Tibial artery (tissue), 4 donors: ENCODE measurements at regions not wholly inside any gene's neighbourhood (a gene's known extent, or its start where the extent isn't known, plus 50 kb on each side); places are given as distances from the start of the nearest gene placed in this dataset.

Source experiments
- DNase-seq, 2 donors: peaks; one replicate each; pipeline ENCODE4 v3.0.0-alpha.2; 2019
- H3K27ac ChIP-seq, 2 donors: fragments of 200-600 bp; sonication (generic) in 1 of 2; 1 replicate in 1 of 2; 2 replicates in 1 of 2; pipeline ENCODE4 v1.5.1; 2018 to 2019; ENCODE audit warnings: mild to moderate bottlenecking in 1 of 2
- H3K27me3 ChIP-seq, 2 donors: fragments of 200-600 bp; sonication (generic) in 1 of 2; one replicate each; pipeline versions ENCODE4 v1.5.1 to v1.6.0; 2016 to 2019
- H3K36me3 ChIP-seq, 3 donors: fragments of 200-600 bp; sonication (generic) in 2 of 3; one replicate each; pipeline ENCODE4 v1.5.1; 2016 to 2019; ENCODE audit warnings: mild to moderate bottlenecking in 2 of 3
- H3K4me1 ChIP-seq, 4 donors: fragments of 200-600 bp; sonication (generic) in 2 of 4; 1 replicate in 3 of 4; 2 replicates in 1 of 4; pipeline ENCODE4 v1.5.1; 2016 to 2019
- H3K4me3 ChIP-seq, 2 donors: fragments of 200-600 bp; sonication (generic) in 1 of 2; 1 replicate in 1 of 2; 2 replicates in 1 of 2; pipeline ENCODE4 v1.5.1; 2018 to 2019; ENCODE audit warnings: mild to moderate bottlenecking in 2 of 2
- H3K9me3 ChIP-seq, 3 donors: fragments of 200-600 bp; sonication (generic) in 1 of 3; one replicate each; pipeline ENCODE4 v1.5.1; 2016 to 2019
- CTCF ChIP-seq, 2 experiments: fragments of 200-600 bp in 1 of 2; fragments of 450-650 bp in 1 of 2; IDR thresholded peaks; one replicate each; pipeline ENCODE4 v1.5.1; 2017 to 2019; ENCODE audit warnings: antibody characterized with exemption in 2 of 2, mild to moderate bottlenecking in 1 of 2, moderate library complexity in 1 of 2
- intact Hi-C: fragments of 100-400 bp; cut with DNase I; formaldehyde crosslinking; loops from one replicate; pipeline ENCODE4 v1.15.0; 2023; ENCODE audit warnings: low total_unique reads

- DNase-seq, result no peak
- H3K4me1 ChIP-seq, result no peaks in the 10 kb centered on the region
- no peak overlapping the region for H3K4me3 ChIP-seq
- no peak for TF ChIP-seq CTCF (IDR thresholded peaks at IDR 0.05)
- H3K27ac ChIP-seq, result no peak overlapping the region
- H3K27me3 ChIP-seq, result no peaks in the 10 kb centered on the region
- no peaks in the 10 kb centered on the region for H3K9me3 ChIP-seq
- H3K36me3 ChIP-seq, result no peaks in the 10 kb centered on the region
- intact Hi-C loops, result no loop called here
Measured at GRCh38 chr12:42799966-42800365, 210.4 kb upstream of the PRICKLE1 start.

GRCh38 chr12:42798811-42799438, 209.4 kb upstream of the PRICKLE1 start:
- Histone ChIP-seq H3K27ac (no peak overlapping the region), H3K27me3 (no peaks in the 10 kb centered on the region), H3K4me1 (no peaks in the 10 kb centered on the region), H3K36me3 (no peaks in the 10 kb centered on the region), H3K9me3 (no peaks in the 10 kb centered on the region), H3K4me3 (no peak overlapping the region)
- no peak for TF ChIP-seq CTCF (IDR thresholded peaks at IDR 0.05)
- intact Hi-C loops, result no loop called here
- no peak for DNase-seq

- DNase-seq, result no peak
- intact Hi-C loops, result no loop called here
- Histone ChIP-seq H3K4me1 (no peaks in the 10 kb centered on the region), H3K4me3 (no peak overlapping the region), H3K36me3 (no peaks in the 10 kb centered on the region), H3K27me3 (no peaks in the 10 kb centered on the region), H3K9me3 (no peaks in the 10 kb centered on the region), H3K27ac (no peak overlapping the region)
- no peak for TF ChIP-seq CTCF (IDR thresholded peaks at IDR 0.05)
Measured at GRCh38 chr12:42794806-42795205, 205.3 kb upstream of the PRICKLE1 start.

GRCh38 chr12:42793166-42793565, 203.6 kb upstream of the PRICKLE1 start:
- Histone ChIP-seq H3K27me3 (no peaks in the 10 kb centered on the region), H3K4me1 (no peaks in the 10 kb centered on the region), H3K36me3 (no peaks in the 10 kb centered on the region), H3K9me3 (no peaks in the 10 kb centered on the region), H3K27ac (no peak overlapping the region), H3K4me3 (no peak overlapping the region)
- intact Hi-C loops, result no loop called here
- no peak for TF ChIP-seq CTCF (IDR thresholded peaks at IDR 0.05)
- no peak for DNase-seq

- Histone ChIP-seq H3K27me3 (no peaks in the 10 kb centered on the region), H3K4me3 (no peak overlapping the region), H3K9me3 (no peaks in the 10 kb centered on the region), H3K27ac (no peak overlapping the region), H3K36me3 (no peaks in the 10 kb centered on the region), H3K4me1 (no peaks in the 10 kb centered on the region)
- intact Hi-C loops, result no loop called here
- no peak for TF ChIP-seq CTCF (IDR thresholded peaks at IDR 0.05)
- no peak for DNase-seq
Measured at GRCh38 chr12:42792265-42792664, 202.7 kb upstream of the PRICKLE1 start.

GRCh38 chr12:42791399-42791798, 201.9 kb upstream of the PRICKLE1 start:
- no peaks in the 10 kb centered on the region for H3K4me1 ChIP-seq
- no peaks in the 10 kb centered on the region for H3K9me3 ChIP-seq
- DNase-seq, result no peak
- H3K27me3 ChIP-seq, result no peaks in the 10 kb centered on the region
- no peak for TF ChIP-seq CTCF (IDR thresholded peaks at IDR 0.05)
- H3K36me3 ChIP-seq, result no peaks in the 10 kb centered on the region
- no peak overlapping the region for H3K27ac ChIP-seq
- H3K4me3 ChIP-seq, result no peak overlapping the region
- intact Hi-C loops, result no loop called here
